Common myeloid progenitor, CD34-positive (primary cell): ENCODE measurements at regions not wholly inside any gene's neighbourhood (a gene's known extent, or its start where the extent isn't known, plus 50 kb on each side); places are given as distances from the start of the nearest gene placed in this dataset.

Source experiments
- CTCF ChIA-PET: fragments of 350-600 bp; sonication (Branson Sonifier 250); formaldehyde crosslinking; loops from one replicate; lab custom pipeline; 2021; ENCODE audit warnings: antibody characterized with exemption; lab: Charles Lee
- POLR2A ChIA-PET: fragments of 350-600 bp; sonication (Branson Sonifier 250); formaldehyde crosslinking; loops from one replicate; lab custom pipeline; 2021; ENCODE audit warnings: antibody characterized with exemption; lab: Charles Lee
- DNase-seq, 3 donors: peaks; one replicate each; pipeline versions ENCODE4 v3.0.0 to v3.0.0-alpha.2; 2013
- H3K27ac ChIP-seq, 2 experiments: 1 replicate in 1 of 2; 2 replicates in 1 of 2; pipeline ENCODE4 v1.7.0; 2013; ENCODE audit warnings: inconsistent platforms in 2 of 2, low read length in 2 of 2, mild to moderate bottlenecking in 2 of 2, low read depth in 1 of 2, moderate library complexity in 1 of 2; ENCODE audit not compliant: severe bottlenecking in 2 of 2, insufficient read depth in 1 of 2, poor library complexity in 1 of 2
- H3K27me3 ChIP-seq, 5 experiments: replicated peaks in 2 of 5; 1 replicate in 3 of 5; 2 replicates in 2 of 5; pipeline versions ENCODE4 v1.6.1 to v1.7.0; 2013; ENCODE audit warnings: low read length in 4 of 5, mild to moderate bottlenecking in 2 of 5, moderate library complexity in 2 of 5, inconsistent platforms in 1 of 5; ENCODE audit not compliant: insufficient read depth in 5 of 5, control insufficient read depth in 4 of 5
- H3K36me3 ChIP-seq, 4 experiments: 1 replicate in 2 of 4; 2 replicates in 2 of 4; pipeline versions ENCODE4 v1.6.1 to v1.7.0; 2013; ENCODE audit warnings: low read length in 3 of 4, control low read depth in 1 of 4, mild to moderate bottlenecking in 1 of 4; ENCODE audit not compliant: control insufficient read depth in 4 of 4, insufficient read depth in 4 of 4
- H3K4me1 ChIP-seq, 4 experiments: 1 replicate in 3 of 4; 2 replicates in 1 of 4; pipeline versions ENCODE4 v1.6.1 to v1.7.1; 2013; ENCODE audit warnings: low read length in 3 of 4, mild to moderate bottlenecking in 3 of 4, control low read depth in 1 of 4, inconsistent platforms in 1 of 4, moderate library complexity in 1 of 4; ENCODE audit not compliant: control insufficient read depth in 4 of 4, insufficient read depth in 4 of 4; ENCODE audit errors: control extremely low read depth in 1 of 4
- H3K4me3 ChIP-seq, 7 experiments: 1 replicate in 4 of 7; 2 replicates in 3 of 7; pipeline versions ENCODE4 v1.5.1 to v1.7.0; 2013; ENCODE audit warnings: mild to moderate bottlenecking in 7 of 7, low read length in 6 of 7, moderate library complexity in 6 of 7, inconsistent platforms in 2 of 7, low read depth in 2 of 7, control low read depth in 1 of 7; ENCODE audit not compliant: insufficient read depth in 4 of 7, control insufficient read depth in 1 of 7; ENCODE audit errors: extremely low read depth in 1 of 7
- H3K9me3 ChIP-seq, 5 experiments: 1 replicate in 4 of 5; 2 replicates in 1 of 5; pipeline versions ENCODE4 v1.6.1 to v1.7.1; 2013; ENCODE audit warnings: low read length in 4 of 5, mild to moderate bottlenecking in 2 of 5, inconsistent platforms in 1 of 5, low read depth in 1 of 5, moderate library complexity in 1 of 5; ENCODE audit not compliant: control insufficient read depth in 4 of 5, insufficient read depth in 2 of 5; ENCODE audit errors: control extremely low read depth in 1 of 5
- WGBS: methylation state at CpG from one replicate; pipeline ENCODE4 v1.1.5; 2013; ENCODE audit not compliant: insufficient coverage; 5-methylcytosine and 5-hydroxymethylcytosine counted together

DNA sequence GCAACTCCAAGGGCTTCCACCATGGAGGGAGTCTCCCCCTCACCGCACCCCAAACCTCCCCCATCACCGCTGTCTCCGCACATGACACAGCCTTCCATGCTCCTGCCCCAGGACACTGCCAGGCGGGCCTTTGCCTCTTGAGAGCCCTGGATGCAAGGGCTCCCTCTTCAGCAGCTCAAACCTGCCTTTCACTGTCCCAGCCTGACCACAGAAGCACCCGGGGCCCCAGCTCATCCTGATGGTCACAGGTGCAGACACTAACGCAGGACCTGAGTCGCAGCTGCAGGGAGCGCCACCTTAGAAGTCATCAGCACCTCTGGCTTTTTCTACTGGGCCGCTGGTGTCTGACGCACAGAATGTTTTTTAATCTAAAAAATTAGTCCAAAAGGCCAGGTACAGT, 54.0 kb downstream of the SYNE3 start:
- ChIA-PET POLR2A (interaction anchor here (1.7 kb wide), 1 partner anchor 16 kb away, joined by 4 read pairs; no protein-coding TSS in a partner anchor), CTCF (interaction anchor here (0.8 to 6.0 kb wide), 14 partner anchors 10 to 71 kb away, joined by 3 to 41 read pairs (median 4); partner anchors contain the start of gene SYNE3)
- no peaks in the 10 kb centered on the region for H3K27me3 ChIP-seq
- H3K9me3 ChIP-seq, result no peaks in the 10 kb centered on the region
- H3K4me3 ChIP-seq, result peak overlapping the region in 2 of 7 experiments; percentile 2 to 43
- peaks cover 0 to 45% (median 40%) of the 10 kb centered on the region in 4 experiments for H3K4me1 ChIP-seq
- peak in 2 of 3 donors; percentile 10 to 32 for DNase-seq
- WGBS, result 96% methylated on average over 5 of the region's 10 CpGs
- peak overlapping the region in 1 of 2 experiments; percentile 49 for H3K27ac ChIP-seq
- peaks cover 3 to 42% (median 18%) of the 10 kb centered on the region in 4 experiments for H3K36me3 ChIP-seq

DNA sequence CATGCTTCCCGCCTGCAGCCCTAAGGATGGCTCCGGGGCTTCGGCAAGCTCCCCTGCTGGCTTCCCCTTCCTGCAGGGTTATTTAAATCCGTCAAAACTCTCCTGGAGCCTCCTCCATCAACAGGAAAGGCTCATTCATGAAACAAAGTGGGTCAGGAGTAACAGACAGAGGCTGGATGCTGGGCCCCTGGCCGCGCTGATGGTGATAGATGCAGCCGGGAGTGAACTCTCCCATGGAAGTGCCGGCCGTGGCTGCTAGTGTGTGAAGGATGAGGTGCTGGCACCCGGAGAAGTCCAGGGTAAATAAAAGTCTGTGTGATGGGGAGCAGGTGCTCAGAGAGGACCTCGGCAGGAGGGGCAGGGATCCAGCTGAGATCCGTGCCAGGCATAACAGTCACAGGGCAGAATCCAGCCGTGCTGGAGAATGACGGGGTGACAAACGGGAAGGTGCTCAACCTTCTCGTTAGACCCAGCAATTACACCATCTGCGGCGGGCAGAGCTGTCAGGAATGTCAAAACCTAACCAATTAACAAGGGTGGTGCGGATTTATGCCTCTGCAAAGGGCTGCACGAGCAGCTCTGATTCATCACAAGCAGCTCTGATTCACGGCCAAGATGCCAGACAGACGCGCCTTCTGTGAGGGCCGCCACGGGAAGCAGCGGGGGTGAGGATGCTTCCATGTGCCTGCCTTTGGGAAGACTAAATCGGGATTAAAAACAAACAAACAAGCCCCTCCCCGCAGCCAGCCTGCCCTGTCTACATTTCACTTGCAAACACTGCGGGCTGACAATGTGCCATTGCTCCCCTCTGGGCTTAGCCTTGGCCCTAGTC, 55.6 kb downstream of the SYNE3 start:
- ChIA-PET CTCF (interaction anchor here (1.2 to 6.0 kb wide), 3 partner anchors 8 to 67 kb away, joined by 3 to 41 read pairs (median 8); no protein-coding TSS in a partner anchor), POLR2A (interaction anchor here (1.7 kb wide), 1 partner anchor 14 kb away, joined by 4 read pairs; no protein-coding TSS in a partner anchor)
- H3K36me3 ChIP-seq, result peaks cover 0 to 34% (median 12%) of the 10 kb centered on the region in 4 experiments
- no peak overlapping the region for H3K4me3 ChIP-seq
- no peak overlapping the region for H3K27ac ChIP-seq
- no peak for DNase-seq
- H3K9me3 ChIP-seq, result no peaks in the 10 kb centered on the region
- H3K4me1 ChIP-seq, result peaks cover 0 to 44% (median 40%) of the 10 kb centered on the region in 4 experiments
- H3K27me3 ChIP-seq, result no peaks in the 10 kb centered on the region
- WGBS, result 97% methylated on average over 24 of the region's 29 CpGs

DNA sequence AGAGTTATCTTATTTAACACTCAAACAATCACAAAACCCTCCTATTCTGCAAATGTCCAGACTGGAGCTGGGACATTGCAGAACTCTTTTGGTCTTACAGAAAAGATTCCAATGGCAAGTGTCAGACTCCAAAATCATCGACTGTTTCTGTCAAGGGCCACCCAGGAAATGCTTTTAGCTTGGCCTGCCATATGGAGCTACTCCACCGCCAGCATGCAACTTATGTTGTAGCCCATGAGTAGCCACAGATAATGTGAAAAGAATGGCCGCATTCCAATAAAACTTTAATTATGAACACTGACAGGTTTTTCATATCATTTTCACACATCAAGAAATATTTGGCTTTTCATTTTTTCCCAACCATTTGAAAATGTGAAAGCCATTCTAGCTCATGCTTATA, 57.5 kb downstream of the SYNE3 start:
- H3K4me1 ChIP-seq, result peaks cover 0 to 27% (median 24%) of the 10 kb centered on the region in 4 experiments
- H3K36me3 ChIP-seq, result peaks cover 0 to 45% (median 20%) of the 10 kb centered on the region in 4 experiments
- no peak for DNase-seq
- ChIA-PET POLR2A (no interaction called here), CTCF (interaction anchor here (0.7 to 4.0 kb wide), 8 partner anchors 8 to 67 kb away, joined by 3 to 31 read pairs (median 3); no protein-coding TSS in a partner anchor)
- no peaks in the 10 kb centered on the region for H3K27me3 ChIP-seq
- no peaks in the 10 kb centered on the region for H3K9me3 ChIP-seq
- H3K4me3 ChIP-seq, result no peak overlapping the region
- WGBS, result 97% methylated on average over 3 of the region's 3 CpGs
- no peak overlapping the region for H3K27ac ChIP-seq

DNA sequence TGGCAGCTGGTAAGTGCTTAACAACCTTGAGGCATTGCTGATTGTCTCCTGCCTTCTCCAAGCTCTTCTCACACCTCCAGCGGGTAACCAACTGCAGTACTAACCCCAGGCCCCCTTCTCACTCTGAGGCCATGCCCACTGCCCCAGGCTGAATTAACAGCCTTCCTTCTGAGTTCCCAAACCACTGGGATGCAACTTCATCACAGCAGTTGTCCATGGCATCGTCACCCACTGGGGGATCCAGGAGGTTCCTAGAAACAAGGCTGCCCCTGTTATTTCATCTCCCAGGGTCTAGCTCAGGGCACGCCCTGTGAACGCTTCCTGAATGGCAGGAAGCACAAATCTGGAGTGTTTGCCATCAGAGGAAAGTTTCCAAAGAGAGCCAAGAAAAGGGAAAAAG, 58.0 kb downstream of the SYNE3 start:
- POLR2A ChIA-PET, result no interaction called here

DNA sequence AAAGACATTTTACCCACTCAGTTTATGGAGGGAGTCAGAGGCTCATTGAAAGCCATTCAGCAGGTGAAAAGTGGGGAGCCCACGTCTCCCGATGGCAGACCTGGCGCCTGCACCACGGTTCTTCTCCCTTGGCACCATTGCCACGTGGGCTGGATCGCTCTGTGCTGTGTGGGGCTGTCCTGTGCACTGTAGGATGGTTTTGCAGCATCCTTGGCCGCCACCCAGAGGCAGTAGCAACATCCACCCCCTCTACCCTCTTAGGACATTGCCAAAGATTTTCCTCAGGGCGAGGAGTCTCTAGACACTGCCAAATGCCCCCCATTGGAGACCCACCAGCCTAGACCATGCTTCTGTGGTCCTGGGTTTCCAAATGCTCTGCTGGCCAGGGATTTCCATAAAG, 60.2 kb downstream of the SYNE3 start:
- no peak for DNase-seq
- 97% methylated on average over 8 of the region's 8 CpGs for WGBS
- ChIA-PET CTCF (interaction anchor here (2.1 to 4.0 kb wide), 2 partner anchors 12 to 71 kb away, joined by 8 to 31 read pairs; no protein-coding TSS in a partner anchor), POLR2A (no interaction called here)
- Histone ChIP-seq H3K4me3 (no peak overlapping the region), H3K27me3 (no peaks in the 10 kb centered on the region), H3K27ac (no peak overlapping the region), H3K36me3 (peaks cover 0 to 69% (median 33%) of the 10 kb centered on the region in 4 experiments), H3K4me1 (peaks cover 0 to 1% (median 0%) of the 10 kb centered on the region in 4 experiments), H3K9me3 (no peaks in the 10 kb centered on the region)

More for the DNA sequence above, 58.0 kb downstream of the SYNE3 start:
- Histone ChIP-seq H3K9me3 (no peaks in the 10 kb centered on the region), H3K27me3 (no peaks in the 10 kb centered on the region), H3K27ac (no peak overlapping the region), H3K4me1 (peaks cover 0 to 22% (median 19%) of the 10 kb centered on the region in 4 experiments), H3K4me3 (no peak overlapping the region), H3K36me3 (peaks cover 0 to 50% (median 23%) of the 10 kb centered on the region in 4 experiments)
- CTCF ChIA-PET, result interaction anchor here (0.7 to 4.0 kb wide), 7 partner anchors 8 to 69 kb away, joined by 3 to 31 read pairs (median 3); no protein-coding TSS in a partner anchor
- DNase-seq, result no peak
- 94% methylated on average over 3 of the region's 4 CpGs for WGBS

DNA sequence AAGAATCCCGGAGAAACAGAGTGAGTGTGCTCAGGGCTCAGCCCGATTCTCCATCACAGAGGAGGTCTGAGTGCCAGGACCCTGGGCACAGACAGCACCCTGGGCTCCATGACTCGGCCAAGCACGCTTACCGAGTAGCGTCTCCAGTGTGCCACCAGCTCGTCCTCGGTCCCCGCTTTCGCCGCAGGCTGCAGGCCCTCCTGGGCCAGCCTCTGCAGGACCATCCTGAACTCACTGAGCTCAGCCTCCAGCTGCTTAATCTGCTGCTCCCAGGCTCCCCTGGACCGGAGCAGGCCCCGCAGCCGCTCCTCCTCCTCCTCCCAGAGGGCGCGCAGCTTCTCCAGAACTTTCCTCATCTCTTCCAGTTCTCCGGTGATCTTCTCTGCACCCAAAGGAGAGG, 61.2 kb downstream of the SYNE3 start:
- no peaks in the 10 kb centered on the region for H3K4me1 ChIP-seq
- H3K27me3 ChIP-seq, result no peaks in the 10 kb centered on the region
- no peak overlapping the region for H3K27ac ChIP-seq
- CTCF ChIA-PET, result interaction anchor here (1.8 to 15.6 kb wide), 3 partner anchors 12 to 70 kb away, joined by 5 to 259 read pairs (median 35); no protein-coding TSS in a partner anchor
- DNase-seq, result no peak
- H3K36me3 ChIP-seq, result peaks cover 0 to 73% (median 34%) of the 10 kb centered on the region in 4 experiments
- H3K9me3 ChIP-seq, result no peaks in the 10 kb centered on the region
- 97% methylated on average over 12 of the region's 17 CpGs for WGBS
- POLR2A ChIA-PET, result no interaction called here
- H3K4me3 ChIP-seq, result no peak overlapping the region
